OCI-LY7 (cell line): ENCODE measurements at regions not wholly inside any gene's neighbourhood (a gene's known extent, or its start where the extent isn't known, plus 50 kb on each side); places are given as distances from the start of the nearest gene placed in this dataset.

Experiments
- BruUV-seq: library from RNA; stranded (reverse); fragments of 400-500 nt; replicated peaks from 2 replicates; lab custom pipeline; 2021; lab: Mats Ljungman, UMichigan
- CTCF ChIA-PET: fragments of 300-600 bp; sonication (Branson Sonifier 250); formaldehyde crosslinking; loops from one replicate; lab custom pipeline; 2022; ENCODE audit warnings: antibody characterized with exemption; ENCODE audit not compliant: unreplicated experiment; lab: Charles Lee
- POLR2A ChIA-PET: fragments of 300-600 bp; sonication (Branson Sonifier 250); formaldehyde crosslinking; loops from one replicate; lab custom pipeline; 2022; ENCODE audit warnings: antibody characterized with exemption; lab: Charles Lee
- DNase-seq: peaks from one replicate; pipeline ENCODE4 v3.0.0-alpha.2; 2015; ENCODE audit warnings: low spot score
- H2AFZ ChIP-seq: fragments of 200-600 bp; sonication (generic), shearing (Covaris generic); 2 replicates; pipeline ENCODE4 v1.6.1; 2014; ENCODE audit warnings: mild to moderate bottlenecking, antibody characterized with exemption, low read length, moderate library complexity
- H3K27ac ChIP-seq: fragments of 200-600 bp; sonication (generic); 2 replicates; pipeline ENCODE4 v1.5.1; 2014; ENCODE audit warnings: mixed run types, low read depth, mild to moderate bottlenecking, moderate library complexity, low read length, inconsistent platforms; ENCODE audit not compliant: poor library complexity, severe bottlenecking
- H3K36me3 ChIP-seq: fragments of 200-600 bp; sonication (generic); 2 replicates; pipeline ENCODE4 v1.6.1; 2014; ENCODE audit warnings: mild to moderate bottlenecking, antibody characterized with exemption, low read length, moderate library complexity, mixed read lengths; ENCODE audit not compliant: insufficient read depth
- H3K4me1 ChIP-seq: fragments of 200-600 bp; sonication (generic); 2 replicates; pipeline ENCODE4 v1.5.1; 2014; ENCODE audit warnings: mild to moderate bottlenecking, low read length; ENCODE audit not compliant: insufficient read depth, poor library complexity, severe bottlenecking
- H3K4me2 ChIP-seq: fragments of 200-600 bp; sonication (generic); 2 replicates; pipeline ENCODE4 v1.6.1; 2014; ENCODE audit warnings: mild to moderate bottlenecking, low read length
- H3K4me3 ChIP-seq: fragments of 200-600 bp; sonication (generic); 2 replicates; pipeline ENCODE4 v1.5.1; 2014; ENCODE audit warnings: mild to moderate bottlenecking, low read depth, low read length; ENCODE audit not compliant: poor library complexity, severe bottlenecking
- H3K79me2 ChIP-seq: fragments of 200-600 bp; sonication (generic); 2 replicates; pipeline ENCODE4 v1.6.1; 2016; ENCODE audit warnings: low read depth, mild to moderate bottlenecking, low read length, moderate library complexity, mixed read lengths; ENCODE audit not compliant: insufficient read depth
- H3K9me2 ChIP-seq: fragments of 200-600 bp; sonication (generic); 2 replicates; pipeline ENCODE4 v1.6.1; 2016; ENCODE audit warnings: mild to moderate bottlenecking, low read length, mixed read lengths; ENCODE audit not compliant: insufficient read depth
- H3K9me3 ChIP-seq: fragments of 200-600 bp; sonication (generic); 2 replicates; pipeline ENCODE4 v1.6.1; 2014; ENCODE audit warnings: mild to moderate bottlenecking, mixed run types, low read length, mixed read lengths
- H4K20me1 ChIP-seq: fragments of 200-600 bp; sonication (generic); 2 replicates; pipeline ENCODE4 v1.6.1; 2014; ENCODE audit warnings: mild to moderate bottlenecking, antibody characterized with exemption, low read length, moderate library complexity, mixed read lengths; ENCODE audit not compliant: insufficient read depth
- CTCF ChIP-seq: fragments of 200-600 bp; sonication (generic); conservative IDR thresholded peaks from 2 replicates; pipeline ENCODE4 v1.5.1; 2014; ENCODE audit warnings: mild to moderate bottlenecking, antibody characterized with exemption, low read length, moderate library complexity, mixed read lengths
- EZH2phosphoT487 ChIP-seq: fragments of 200-600 bp; sonication (generic); IDR thresholded peaks from 2 replicates; pipeline ENCODE4 v1.6.1; 2018; ENCODE audit warnings: low read depth, borderline replicate concordance, mild to moderate bottlenecking, mixed run types, antibody characterized with exemption, low read length, moderate library complexity, mixed read lengths
- intact Hi-C: fragments of 100-400 bp; cut with micrococcal nuclease; formaldehyde crosslinking; loops from one replicate; pipeline ENCODE4 v1.10.0; 2022; ENCODE audit not compliant: unreplicated experiment

- Histone ChIP-seq H3K9me3 (no peaks in the 10 kb centered on the region), H4K20me1 (no peaks in the 10 kb centered on the region), H3K4me2 (no peak overlapping the region), H3K79me2 (no peaks in the 10 kb centered on the region), H3K27ac (no peak overlapping the region), H3K4me3 (no peak overlapping the region), H2AFZ (no peak overlapping the region), H3K9me2 (no peaks in the 10 kb centered on the region), H3K4me1 (no peaks in the 10 kb centered on the region), H3K36me3 (no peaks in the 10 kb centered on the region)
- no TSS peak for BruUV-seq
- intact Hi-C loops = no loop called here
- CTCF ChIA-PET = no interaction called here
- no peak for DNase-seq
- POLR2A ChIA-PET = interaction anchor here (0.6 to 1.0 kb wide), 4 partner anchors 9 to 702 kb away, joined by 3 read pairs; no protein-coding TSS in a partner anchor
- TF ChIP-seq CTCF = no peak
- no peak for TF ChIP-seq EZH2phosphoT487
These were observed 89.4 kb upstream of the SOX2 start for GRCh38 chr3:181622365-181622764.

GRCh38 chr3:181619897-181620296 lies 91.8 kb upstream of the SOX2 start:
- Histone ChIP-seq H2AFZ (no peak overlapping the region), H3K36me3 (no peaks in the 10 kb centered on the region), H3K9me3 (no peaks in the 10 kb centered on the region), H3K4me2 (no peak overlapping the region), H3K27ac (no peak overlapping the region), H3K9me2 (no peaks in the 10 kb centered on the region), H3K4me1 (no peaks in the 10 kb centered on the region), H3K79me2 (no peaks in the 10 kb centered on the region), H4K20me1 (no peaks in the 10 kb centered on the region), H3K4me3 (no peak overlapping the region)
- CTCF ChIA-PET = no interaction called here
- POLR2A ChIA-PET = interaction anchor here (0.8 kb wide), 1 partner anchor 10 kb away, joined by 3 read pairs; no protein-coding TSS in a partner anchor
- BruUV-seq = no TSS peak
- no peak for DNase-seq
- intact Hi-C loops = no loop called here
- TF ChIP-seq CTCF (no peak), EZH2phosphoT487 (no peak)

GRCh38 chr3:181618260-181618659 lies 93.5 kb upstream of the SOX2 start:
- no peaks in the 10 kb centered on the region for H3K9me2 ChIP-seq
- no peaks in the 10 kb centered on the region for H3K4me1 ChIP-seq
- H3K27ac ChIP-seq = no peak overlapping the region
- DNase-seq = no peak
- no peaks in the 10 kb centered on the region for H3K79me2 ChIP-seq
- CTCF ChIA-PET = interaction anchor here (1.1 kb wide), 1 partner anchor 10 kb away, joined by 3 read pairs; no protein-coding TSS in a partner anchor
- no TSS peak for BruUV-seq
- no peak overlapping the region for H3K4me3 ChIP-seq
- TF ChIP-seq CTCF (no peak), EZH2phosphoT487 (no peak)
- H2AFZ ChIP-seq = no peak overlapping the region
- intact Hi-C loops = no loop called here
- no peaks in the 10 kb centered on the region for H3K9me3 ChIP-seq
- H4K20me1 ChIP-seq = no peaks in the 10 kb centered on the region
- no peaks in the 10 kb centered on the region for H3K36me3 ChIP-seq
- H3K4me2 ChIP-seq = no peak overlapping the region
- POLR2A ChIA-PET = interaction anchor here (0.6 to 2.0 kb wide), 4 partner anchors 10 to 32 kb away, joined by 3 to 6 read pairs (median 4); no protein-coding TSS in a partner anchor
